Effector memory CD4-positive, alpha-beta T cell (primary cell): ENCODE measurements at regions not wholly inside any gene's neighbourhood (a gene's known extent, or its start where the extent isn't known, plus 50 kb on each side); places are given as distances from the start of the nearest gene placed in this dataset.

ENCODE experiments used
- DNase-seq, 3 donors: peaks; one replicate each; pipeline ENCODE4 v3.0.0-alpha.2; 2020
- H3K27ac ChIP-seq: 2 replicates; pipeline ENCODE4 v1.7.0; 2013; ENCODE audit warnings: mild to moderate bottlenecking, low read length, moderate library complexity; ENCODE audit not compliant: insufficient read depth, poor library complexity, severe bottlenecking
- H3K27me3 ChIP-seq: replicated peaks from 2 replicates; pipeline ENCODE4 v1.7.0; 2013; ENCODE audit warnings: mild to moderate bottlenecking, low read length; ENCODE audit not compliant: insufficient read depth, control insufficient read depth, poor library complexity, severe bottlenecking
- H3K36me3 ChIP-seq: 2 replicates; pipeline ENCODE4 v1.7.0; 2013; ENCODE audit warnings: mild to moderate bottlenecking, low read length, moderate library complexity; ENCODE audit not compliant: control insufficient read depth, insufficient read depth
- H3K4me1 ChIP-seq: 2 replicates; pipeline ENCODE4 v1.7.0; 2013; ENCODE audit warnings: low read length, mild to moderate bottlenecking; ENCODE audit not compliant: control insufficient read depth, insufficient read depth, poor library complexity, severe bottlenecking
- H3K4me3 ChIP-seq: 2 replicates; pipeline ENCODE4 v1.7.0; 2013; ENCODE audit warnings: low read length, low read depth, mild to moderate bottlenecking; ENCODE audit not compliant: insufficient read depth, poor library complexity, severe bottlenecking
- H3K9me3 ChIP-seq: 2 replicates; pipeline ENCODE4 v1.7.0; 2013; ENCODE audit warnings: mild to moderate bottlenecking, low read length, moderate library complexity; ENCODE audit not compliant: control insufficient read depth

GRCh38 chr3:109596991-109597390, 259.6 kb upstream of the DPPA4 start:
- no peaks in the 10 kb centered on the region for H3K9me3 ChIP-seq
- no peak overlapping the region for H3K4me3 ChIP-seq
- H3K36me3 ChIP-seq, result no peaks in the 10 kb centered on the region
- no peak overlapping the region for H3K27ac ChIP-seq
- no peaks in the 10 kb centered on the region for H3K4me1 ChIP-seq
- no peak for DNase-seq
- H3K27me3 ChIP-seq, result no peaks in the 10 kb centered on the region

GRCh38 chr3:109597444-109597843, 260.1 kb upstream of the DPPA4 start:
- DNase-seq, result no peak
- Histone ChIP-seq H3K27ac (no peak overlapping the region), H3K36me3 (no peaks in the 10 kb centered on the region), H3K9me3 (no peaks in the 10 kb centered on the region), H3K27me3 (no peaks in the 10 kb centered on the region), H3K4me3 (no peak overlapping the region), H3K4me1 (no peaks in the 10 kb centered on the region)

GRCh38 chr3:109607897-109608296, 270.6 kb upstream of the DPPA4 start:
- Histone ChIP-seq H3K27me3 (no peaks in the 10 kb centered on the region), H3K4me1 (no peaks in the 10 kb centered on the region), H3K9me3 (no peaks in the 10 kb centered on the region), H3K4me3 (no peak overlapping the region), H3K27ac (no peak overlapping the region), H3K36me3 (no peaks in the 10 kb centered on the region)
- no peak for DNase-seq

GRCh38 chr3:109608574-109608973, 271.2 kb upstream of the DPPA4 start:
- no peak for DNase-seq
- H3K9me3 ChIP-seq, result no peaks in the 10 kb centered on the region
- no peak overlapping the region for H3K4me3 ChIP-seq
- no peaks in the 10 kb centered on the region for H3K27me3 ChIP-seq
- no peaks in the 10 kb centered on the region for H3K36me3 ChIP-seq
- no peaks in the 10 kb centered on the region for H3K4me1 ChIP-seq
- H3K27ac ChIP-seq, result no peak overlapping the region

- Histone ChIP-seq H3K27me3 (no peaks in the 10 kb centered on the region), H3K4me1 (no peaks in the 10 kb centered on the region), H3K4me3 (no peak overlapping the region), H3K36me3 (no peaks in the 10 kb centered on the region), H3K27ac (no peak overlapping the region), H3K9me3 (no peaks in the 10 kb centered on the region)
- DNase-seq, result no peak
Measured at GRCh38 chr3:109618766-109619378, 281.5 kb upstream of the DPPA4 start.

- Histone ChIP-seq H3K9me3 (no peaks in the 10 kb centered on the region), H3K4me1 (no peaks in the 10 kb centered on the region), H3K4me3 (no peak overlapping the region), H3K27ac (no peak overlapping the region), H3K27me3 (no peaks in the 10 kb centered on the region), H3K36me3 (no peaks in the 10 kb centered on the region)
- DNase-seq, result no peak
Measured at GRCh38 chr3:109631897-109632296, 294.6 kb upstream of the DPPA4 start.

- no peaks in the 10 kb centered on the region for H3K36me3 ChIP-seq
- DNase-seq, result no peak
- H3K27me3 ChIP-seq, result no peaks in the 10 kb centered on the region
- no peaks in the 10 kb centered on the region for H3K9me3 ChIP-seq
- no peak overlapping the region for H3K4me3 ChIP-seq
- no peak overlapping the region for H3K27ac ChIP-seq
- no peaks in the 10 kb centered on the region for H3K4me1 ChIP-seq
Measured at GRCh38 chr3:109640146-109640652, 302.9 kb upstream of the DPPA4 start.

GRCh38 chr3:109642025-109642424, 304.7 kb upstream of the DPPA4 start:
- no peak for DNase-seq
- H3K27me3 ChIP-seq, result no peaks in the 10 kb centered on the region
- no peaks in the 10 kb centered on the region for H3K9me3 ChIP-seq
- H3K4me3 ChIP-seq, result no peak overlapping the region
- no peaks in the 10 kb centered on the region for H3K36me3 ChIP-seq
- H3K27ac ChIP-seq, result no peak overlapping the region
- no peaks in the 10 kb centered on the region for H3K4me1 ChIP-seq

- Histone ChIP-seq H3K4me3 (no peak overlapping the region), H3K4me1 (no peaks in the 10 kb centered on the region), H3K9me3 (no peaks in the 10 kb centered on the region), H3K27ac (no peak overlapping the region), H3K27me3 (no peaks in the 10 kb centered on the region), H3K36me3 (no peaks in the 10 kb centered on the region)
- no peak for DNase-seq
Measured at GRCh38 chr3:109643590-109643989, 306.2 kb upstream of the DPPA4 start.

GRCh38 chr3:109644332-109644731, 307.0 kb upstream of the DPPA4 start:
- Histone ChIP-seq H3K36me3 (no peaks in the 10 kb centered on the region), H3K4me3 (no peak overlapping the region), H3K4me1 (no peaks in the 10 kb centered on the region), H3K27ac (no peak overlapping the region), H3K9me3 (no peaks in the 10 kb centered on the region), H3K27me3 (no peaks in the 10 kb centered on the region)
- no peak for DNase-seq
